Body of pancreas (tissue), 4 donors: ENCODE measurements at regions not wholly inside any gene's neighbourhood (a gene's known extent, or its start where the extent isn't known, plus 50 kb on each side); places are given as distances from the start of the nearest gene placed in this dataset.

Source experiments
- POLR2A ChIP-seq, 3 donors: fragments of 450-650 bp; IDR thresholded peaks; one replicate each; pipeline ENCODE4 v1.6.1; 2016; ENCODE audit warnings: antibody characterized with exemption in 3 of 3, mild to moderate bottlenecking in 2 of 3
- TF ChIP-seq, protein P1 (sequence below), 7 experiments: fragments of 450-650 bp in 4 of 7; fragments of 200-600 bp in 3 of 7; sonication (generic) in 3 of 7; IDR thresholded peaks; one replicate each; pipeline ENCODE4 v1.5.1; 2016 to 2019; ENCODE audit warnings: antibody characterized with exemption in 7 of 7

DNA sequence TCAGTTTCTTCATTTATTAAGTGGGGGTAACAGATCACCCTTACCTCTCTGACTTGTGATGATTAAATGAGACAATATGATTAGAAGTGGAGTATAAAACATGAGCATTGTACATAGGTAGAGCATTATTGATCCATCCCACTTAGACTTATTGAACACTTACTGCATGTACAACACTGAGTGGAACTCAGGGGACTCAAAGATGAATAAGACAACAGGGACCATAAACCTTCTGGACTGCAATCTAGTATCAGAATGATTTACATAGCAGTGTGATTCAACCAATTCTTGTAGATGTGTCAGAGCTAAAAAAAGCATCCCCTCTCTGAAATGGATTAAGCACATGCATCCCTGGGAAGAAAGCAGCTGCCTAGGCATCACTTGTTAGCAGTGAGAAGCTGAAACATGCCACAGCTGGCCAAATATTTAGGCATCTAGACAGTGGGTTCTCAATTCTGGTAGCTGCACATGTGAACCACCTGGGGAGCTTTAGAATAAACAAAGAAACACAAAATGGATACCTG lies 111.5 kb downstream of the CYRIA start:
- TF ChIP-seq, protein P1, sequence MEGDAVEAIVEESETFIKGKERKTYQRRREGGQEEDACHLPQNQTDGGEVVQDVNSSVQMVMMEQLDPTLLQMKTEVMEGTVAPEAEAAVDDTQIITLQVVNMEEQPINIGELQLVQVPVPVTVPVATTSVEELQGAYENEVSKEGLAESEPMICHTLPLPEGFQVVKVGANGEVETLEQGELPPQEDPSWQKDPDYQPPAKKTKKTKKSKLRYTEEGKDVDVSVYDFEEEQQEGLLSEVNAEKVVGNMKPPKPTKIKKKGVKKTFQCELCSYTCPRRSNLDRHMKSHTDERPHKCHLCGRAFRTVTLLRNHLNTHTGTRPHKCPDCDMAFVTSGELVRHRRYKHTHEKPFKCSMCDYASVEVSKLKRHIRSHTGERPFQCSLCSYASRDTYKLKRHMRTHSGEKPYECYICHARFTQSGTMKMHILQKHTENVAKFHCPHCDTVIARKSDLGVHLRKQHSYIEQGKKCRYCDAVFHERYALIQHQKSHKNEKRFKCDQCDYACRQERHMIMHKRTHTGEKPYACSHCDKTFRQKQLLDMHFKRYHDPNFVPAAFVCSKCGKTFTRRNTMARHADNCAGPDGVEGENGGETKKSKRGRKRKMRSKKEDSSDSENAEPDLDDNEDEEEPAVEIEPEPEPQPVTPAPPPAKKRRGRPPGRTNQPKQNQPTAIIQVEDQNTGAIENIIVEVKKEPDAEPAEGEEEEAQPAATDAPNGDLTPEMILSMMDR (IDR thresholded peaks at IDR 0.05), result no peak
- no peak for TF ChIP-seq POLR2A (IDR thresholded peaks at IDR 0.05)
